ENCODE measurements at regions not wholly inside any gene's neighbourhood (a gene's known extent, or its start where the extent isn't known, plus 50 kb on each side); places are given as distances from the start of the nearest gene placed in this dataset.

DNA sequence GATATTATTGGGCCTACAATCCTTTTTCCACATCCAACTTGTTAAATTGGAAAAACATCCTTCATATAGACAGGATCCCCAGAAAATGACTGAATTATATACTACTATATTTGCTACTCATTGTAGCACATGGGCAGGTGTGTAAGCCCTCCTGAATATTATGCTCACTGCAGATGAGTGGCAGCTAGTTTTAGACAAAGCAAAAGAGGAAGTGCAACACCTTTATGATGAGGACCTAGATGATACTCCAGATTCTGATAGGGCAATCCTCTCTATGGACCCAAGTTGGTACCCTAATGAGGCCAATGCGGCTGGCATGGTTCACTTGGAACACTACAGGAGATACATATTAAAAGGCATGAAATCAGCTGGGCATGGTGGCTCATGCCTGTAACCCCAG lies 119.1 kb upstream of the PLCL2 start:
- no peaks in the 10 kb centered on the region for H3K9me3 ChIP-seq
- intact Hi-C loops (cut with DNase I): no loop called here
- H3K36me3 ChIP-seq: no peaks in the 10 kb centered on the region
- peaks cover 0 to 9% of the 10 kb centered on the region in 2 donors for H3K4me1 ChIP-seq
- TF ChIP-seq, protein P1, sequence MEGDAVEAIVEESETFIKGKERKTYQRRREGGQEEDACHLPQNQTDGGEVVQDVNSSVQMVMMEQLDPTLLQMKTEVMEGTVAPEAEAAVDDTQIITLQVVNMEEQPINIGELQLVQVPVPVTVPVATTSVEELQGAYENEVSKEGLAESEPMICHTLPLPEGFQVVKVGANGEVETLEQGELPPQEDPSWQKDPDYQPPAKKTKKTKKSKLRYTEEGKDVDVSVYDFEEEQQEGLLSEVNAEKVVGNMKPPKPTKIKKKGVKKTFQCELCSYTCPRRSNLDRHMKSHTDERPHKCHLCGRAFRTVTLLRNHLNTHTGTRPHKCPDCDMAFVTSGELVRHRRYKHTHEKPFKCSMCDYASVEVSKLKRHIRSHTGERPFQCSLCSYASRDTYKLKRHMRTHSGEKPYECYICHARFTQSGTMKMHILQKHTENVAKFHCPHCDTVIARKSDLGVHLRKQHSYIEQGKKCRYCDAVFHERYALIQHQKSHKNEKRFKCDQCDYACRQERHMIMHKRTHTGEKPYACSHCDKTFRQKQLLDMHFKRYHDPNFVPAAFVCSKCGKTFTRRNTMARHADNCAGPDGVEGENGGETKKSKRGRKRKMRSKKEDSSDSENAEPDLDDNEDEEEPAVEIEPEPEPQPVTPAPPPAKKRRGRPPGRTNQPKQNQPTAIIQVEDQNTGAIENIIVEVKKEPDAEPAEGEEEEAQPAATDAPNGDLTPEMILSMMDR (IDR thresholded peaks at IDR 0.05): no peak
- no peaks in the 10 kb centered on the region for H3K27me3 ChIP-seq
- no peak overlapping the region for H3K4me3 ChIP-seq
- no peak overlapping the region for H3K27ac ChIP-seq
- no peak for DNase-seq (ENCODE audit: low spot score in 2 of 2)

GRCh38 chr3:16767006-16767405 lies 117.7 kb upstream of the PLCL2 start:
- Histone ChIP-seq H3K27me3 (no peaks in the 10 kb centered on the region), H3K36me3 (no peaks in the 10 kb centered on the region), H3K9me3 (no peaks in the 10 kb centered on the region), H3K4me1 (peaks cover 0 to 9% of the 10 kb centered on the region in 2 donors), H3K4me3 (no peak overlapping the region), H3K27ac (no peak overlapping the region)
- TF ChIP-seq, protein P1 (IDR thresholded peaks at IDR 0.05): no peak
- no peak for DNase-seq (ENCODE audit: low spot score in 2 of 2)
- intact Hi-C loops (cut with DNase I): no loop called here

GRCh38 chr3:16768014-16768413 lies 116.7 kb upstream of the PLCL2 start:
- Histone ChIP-seq H3K27ac (no peak overlapping the region), H3K4me3 (no peak overlapping the region), H3K9me3 (no peaks in the 10 kb centered on the region), H3K36me3 (no peaks in the 10 kb centered on the region), H3K27me3 (no peaks in the 10 kb centered on the region), H3K4me1 (peaks cover 0 to 9% of the 10 kb centered on the region in 2 donors)
- DNase-seq (ENCODE audit: low spot score in 2 of 2): no peak
- TF ChIP-seq, protein P1 (IDR thresholded peaks at IDR 0.05): no peak
- intact Hi-C loops (cut with DNase I): no loop called here

- peaks cover 0 to 9% of the 10 kb centered on the region in 2 donors for H3K4me1 ChIP-seq
- H3K9me3 ChIP-seq: no peaks in the 10 kb centered on the region
- H3K27me3 ChIP-seq: no peaks in the 10 kb centered on the region
- no peaks in the 10 kb centered on the region for H3K36me3 ChIP-seq
- intact Hi-C loops (cut with DNase I): no loop called here
- DNase-seq (ENCODE audit: low spot score in 2 of 2): no peak
- no peak overlapping the region for H3K4me3 ChIP-seq
- H3K27ac ChIP-seq: peak overlapping the region in 1 of 2 donors; percentile 32
- TF ChIP-seq, protein P1 (IDR thresholded peaks at IDR 0.05): no peak
These were observed 115.8 kb upstream of the PLCL2 start for GRCh38 chr3:16768956-16769355.

- Histone ChIP-seq H3K4me3 (no peak overlapping the region), H3K36me3 (no peaks in the 10 kb centered on the region), H3K27me3 (no peaks in the 10 kb centered on the region), H3K9me3 (no peaks in the 10 kb centered on the region), H3K27ac (peak overlapping the region; percentile 2 to 32), H3K4me1 (peaks cover 0 to 9% of the 10 kb centered on the region in 2 donors)
- no peak for DNase-seq (ENCODE audit: low spot score in 2 of 2)
- intact Hi-C loops (cut with DNase I): no loop called here
- TF ChIP-seq, protein P1 (IDR thresholded peaks at IDR 0.05): no peak
These were observed 115.2 kb upstream of the PLCL2 start for GRCh38 chr3:16769525-16769924.

DNA sequence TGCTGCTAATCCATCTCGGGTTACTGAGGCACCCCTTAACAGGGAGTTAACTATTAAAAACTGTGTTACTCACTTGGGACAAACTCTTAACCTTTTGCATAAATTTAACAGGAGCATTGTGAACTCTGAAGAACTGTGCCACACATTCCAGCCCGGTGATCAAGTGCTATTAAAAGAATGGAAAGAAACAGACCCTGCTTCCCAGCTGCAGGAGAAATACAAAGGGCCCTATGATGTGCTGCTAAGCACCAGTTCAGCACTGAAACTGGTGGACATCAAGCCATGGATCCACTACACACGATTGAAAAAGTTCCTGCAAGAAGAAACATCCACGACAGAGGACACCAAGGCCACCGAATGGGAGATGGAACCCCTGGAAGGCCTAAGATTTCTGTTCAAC lies 114.7 kb upstream of the PLCL2 start:
- H3K36me3 ChIP-seq: no peaks in the 10 kb centered on the region
- peaks cover 0 to 9% of the 10 kb centered on the region in 2 donors for H3K4me1 ChIP-seq
- TF ChIP-seq, protein P1 (IDR thresholded peaks at IDR 0.05): no peak
- H3K27me3 ChIP-seq: no peaks in the 10 kb centered on the region
- DNase-seq (ENCODE audit: low spot score in 2 of 2): no peak
- H3K4me3 ChIP-seq: no peak overlapping the region
- H3K9me3 ChIP-seq: no peaks in the 10 kb centered on the region
- H3K27ac ChIP-seq: peak overlapping the region; percentile 2 to 32
- intact Hi-C loops (cut with DNase I): no loop called here
